Ishikawa (cell line): ENCODE measurements at regions not wholly inside any gene's neighbourhood (a gene's known extent, or its start where the extent isn't known, plus 50 kb on each side); places are given as distances from the start of the nearest gene placed in this dataset.

Experiments
- CEBPB ChIP-seq: IDR thresholded peaks from 2 replicates; pipeline ENCODE4 v1.6.1; 2012
- CREB1 ChIP-seq: IDR thresholded peaks from 2 replicates; pipeline ENCODE4 v1.6.1; 2012; ENCODE audit warnings: low read depth
- EP300 ChIP-seq: IDR thresholded peaks from 2 replicates; pipeline ENCODE4 v1.6.1; 2012; ENCODE audit warnings: borderline replicate concordance
- FOXM1 ChIP-seq: IDR thresholded peaks from 2 replicates; pipeline ENCODE4 v1.6.1; 2012; ENCODE audit warnings: low read depth, borderline replicate concordance
- NFIC ChIP-seq: IDR thresholded peaks from 2 replicates; pipeline ENCODE4 v1.6.1; 2012
- TAF1 ChIP-seq: IDR thresholded peaks from 2 replicates; pipeline ENCODE4 v1.6.1; 2012; ENCODE audit warnings: low read depth, mild to moderate bottlenecking
- TEAD4 ChIP-seq: IDR thresholded peaks from 2 replicates; pipeline ENCODE4 v1.6.1; 2012
- TF ChIP-seq, protein P1 (sequence below): IDR thresholded peaks from 2 replicates; pipeline ENCODE4 v1.6.1; 2012
- TF ChIP-seq, protein P2 (sequence below): IDR thresholded peaks from 2 replicates; pipeline ENCODE4 v1.6.1; 2012; ENCODE audit warnings: low read depth, mild to moderate bottlenecking

DNA sequence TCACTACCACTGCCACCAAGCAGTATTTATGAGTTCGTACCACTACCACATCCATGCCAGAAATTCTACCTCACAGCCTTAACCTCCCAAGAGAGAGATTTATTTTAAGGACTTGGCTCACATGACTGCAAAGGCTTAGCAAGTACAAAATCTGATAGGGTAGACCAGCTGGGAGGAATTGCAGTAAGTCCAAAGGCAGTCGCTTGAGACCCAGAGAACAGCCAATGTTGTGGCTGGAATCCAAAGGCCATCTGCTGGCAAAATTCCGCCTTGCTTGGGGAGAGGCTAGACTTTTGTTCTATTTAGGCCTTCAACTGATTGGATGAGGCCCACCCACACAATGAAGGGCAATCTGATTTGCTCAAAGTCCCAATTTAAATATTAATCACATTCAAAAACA is 101.4 kb upstream of the STT3B start:
- TF ChIP-seq EP300 (no peak), CEBPB (no peak), CREB1 (no peak), FOXM1 (no peak), TAF1 (no peak), TEAD4 (no peak), NFIC (no peak)
- TF ChIP-seq, protein P1, sequence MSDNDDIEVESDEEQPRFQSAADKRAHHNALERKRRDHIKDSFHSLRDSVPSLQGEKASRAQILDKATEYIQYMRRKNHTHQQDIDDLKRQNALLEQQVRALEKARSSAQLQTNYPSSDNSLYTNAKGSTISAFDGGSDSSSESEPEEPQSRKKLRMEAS, result no peak
- TF ChIP-seq, protein P2, sequence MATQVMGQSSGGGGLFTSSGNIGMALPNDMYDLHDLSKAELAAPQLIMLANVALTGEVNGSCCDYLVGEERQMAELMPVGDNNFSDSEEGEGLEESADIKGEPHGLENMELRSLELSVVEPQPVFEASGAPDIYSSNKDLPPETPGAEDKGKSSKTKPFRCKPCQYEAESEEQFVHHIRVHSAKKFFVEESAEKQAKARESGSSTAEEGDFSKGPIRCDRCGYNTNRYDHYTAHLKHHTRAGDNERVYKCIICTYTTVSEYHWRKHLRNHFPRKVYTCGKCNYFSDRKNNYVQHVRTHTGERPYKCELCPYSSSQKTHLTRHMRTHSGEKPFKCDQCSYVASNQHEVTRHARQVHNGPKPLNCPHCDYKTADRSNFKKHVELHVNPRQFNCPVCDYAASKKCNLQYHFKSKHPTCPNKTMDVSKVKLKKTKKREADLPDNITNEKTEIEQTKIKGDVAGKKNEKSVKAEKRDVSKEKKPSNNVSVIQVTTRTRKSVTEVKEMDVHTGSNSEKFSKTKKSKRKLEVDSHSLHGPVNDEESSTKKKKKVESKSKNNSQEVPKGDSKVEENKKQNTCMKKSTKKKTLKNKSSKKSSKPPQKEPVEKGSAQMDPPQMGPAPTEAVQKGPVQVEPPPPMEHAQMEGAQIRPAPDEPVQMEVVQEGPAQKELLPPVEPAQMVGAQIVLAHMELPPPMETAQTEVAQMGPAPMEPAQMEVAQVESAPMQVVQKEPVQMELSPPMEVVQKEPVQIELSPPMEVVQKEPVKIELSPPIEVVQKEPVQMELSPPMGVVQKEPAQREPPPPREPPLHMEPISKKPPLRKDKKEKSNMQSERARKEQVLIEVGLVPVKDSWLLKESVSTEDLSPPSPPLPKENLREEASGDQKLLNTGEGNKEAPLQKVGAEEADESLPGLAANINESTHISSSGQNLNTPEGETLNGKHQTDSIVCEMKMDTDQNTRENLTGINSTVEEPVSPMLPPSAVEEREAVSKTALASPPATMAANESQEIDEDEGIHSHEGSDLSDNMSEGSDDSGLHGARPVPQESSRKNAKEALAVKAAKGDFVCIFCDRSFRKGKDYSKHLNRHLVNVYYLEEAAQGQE, result no peak
